GM20431 (cell line): ENCODE measurements at regions not wholly inside any gene's neighbourhood (a gene's known extent, or its start where the extent isn't known, plus 50 kb on each side); places are given as distances from the start of the nearest gene placed in this dataset.

Experiments used
- in situ Hi-C: fragments of 300-500 bp; cut with MseI, MboI; formaldehyde crosslinking; loops from one replicate; pipeline ENCODE4 v1.15.0; 2020; ENCODE audit warnings: low sequenced_read_pairs; ENCODE audit not compliant: unreplicated experiment

- in situ Hi-C loops = no loop called here
These were observed 202.5 kb upstream of the DDHD1 start for GRCh38 chr14:53355581-53356112.

- in situ Hi-C loops = no loop called here
These were observed 201.2 kb upstream of the DDHD1 start for GRCh38 chr14:53354336-53354735.

GRCh38 chr14:53350866-53351265, 197.7 kb upstream of the DDHD1 start:
- in situ Hi-C loops = no loop called here

- in situ Hi-C loops = no loop called here
These were observed 197.3 kb upstream of the DDHD1 start for GRCh38 chr14:53350429-53350828.

GRCh38 chr14:53346988-53347387, 193.9 kb upstream of the DDHD1 start:
- in situ Hi-C loops = no loop called here

- in situ Hi-C loops = no loop called here
These were observed 188.2 kb upstream of the DDHD1 start for GRCh38 chr14:53341324-53341723.

- in situ Hi-C loops = no loop called here
These were observed 185.1 kb upstream of the DDHD1 start for GRCh38 chr14:53338192-53338591.

GRCh38 chr14:53336729-53337128, 183.6 kb upstream of the DDHD1 start:
- in situ Hi-C loops = no loop called here

- in situ Hi-C loops = no loop called here
These were observed 180.7 kb upstream of the DDHD1 start for GRCh38 chr14:53333809-53334208.

GRCh38 chr14:53331921-53332320, 178.8 kb upstream of the DDHD1 start:
- in situ Hi-C loops = no loop called here

GRCh38 chr14:53331247-53331646, 178.1 kb upstream of the DDHD1 start:
- in situ Hi-C loops = no loop called here

- in situ Hi-C loops = no loop called here
These were observed 177.3 kb upstream of the DDHD1 start for GRCh38 chr14:53330441-53330840.

GRCh38 chr14:53328841-53329240, 175.7 kb upstream of the DDHD1 start:
- in situ Hi-C loops = no loop called here

- in situ Hi-C loops = no loop called here
These were observed 174.6 kb upstream of the DDHD1 start for GRCh38 chr14:53327716-53328115.

- in situ Hi-C loops = no loop called here
These were observed 172.2 kb upstream of the DDHD1 start for GRCh38 chr14:53325176-53325806.

- in situ Hi-C loops = no loop called here
These were observed 163.4 kb upstream of the DDHD1 start for GRCh38 chr14:53316504-53316903.

- in situ Hi-C loops = no loop called here
These were observed 157.3 kb upstream of the DDHD1 start for GRCh38 chr14:53310412-53310811.

- in situ Hi-C loops = no loop called here
These were observed 153.8 kb upstream of the DDHD1 start for GRCh38 chr14:53306911-53307310.

GRCh38 chr14:53306267-53306721, 153.2 kb upstream of the DDHD1 start:
- in situ Hi-C loops = no loop called here

GRCh38 chr14:53304726-53305381, 151.7 kb upstream of the DDHD1 start:
- in situ Hi-C loops = no loop called here

- in situ Hi-C loops = loop anchor here (10.0 kb wide), 1 partner anchor 471 kb away; no protein-coding TSS in a partner anchor
These were observed 143.0 kb upstream of the DDHD1 start for GRCh38 chr14:53295985-53296582.
